ENCODE measurements at regions not wholly inside any gene's neighbourhood (a gene's known extent, or its start where the extent isn't known, plus 50 kb on each side); places are given as distances from the start of the nearest gene placed in this dataset.

DNA sequence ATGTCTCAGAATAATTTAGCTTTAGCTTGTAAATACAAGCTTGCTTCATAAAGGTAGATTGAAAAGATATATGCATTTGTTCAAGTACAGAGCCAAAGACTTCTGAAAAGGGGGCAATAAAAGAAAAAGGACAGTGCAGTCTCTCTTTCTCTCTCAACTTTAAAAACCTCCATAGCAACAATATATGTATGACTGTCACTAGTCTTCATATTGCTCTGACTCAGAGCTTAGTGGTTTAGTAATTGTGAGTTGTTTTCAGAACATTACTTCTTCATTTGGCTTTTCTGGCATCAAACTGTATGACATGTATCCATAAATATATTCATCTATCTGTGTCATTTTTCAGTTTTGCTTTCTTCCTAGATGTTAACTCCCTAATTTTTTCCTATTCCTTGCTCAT lies 194.6 kb upstream of the KIF2A start:
- TF ChIP-seq, protein P1, sequence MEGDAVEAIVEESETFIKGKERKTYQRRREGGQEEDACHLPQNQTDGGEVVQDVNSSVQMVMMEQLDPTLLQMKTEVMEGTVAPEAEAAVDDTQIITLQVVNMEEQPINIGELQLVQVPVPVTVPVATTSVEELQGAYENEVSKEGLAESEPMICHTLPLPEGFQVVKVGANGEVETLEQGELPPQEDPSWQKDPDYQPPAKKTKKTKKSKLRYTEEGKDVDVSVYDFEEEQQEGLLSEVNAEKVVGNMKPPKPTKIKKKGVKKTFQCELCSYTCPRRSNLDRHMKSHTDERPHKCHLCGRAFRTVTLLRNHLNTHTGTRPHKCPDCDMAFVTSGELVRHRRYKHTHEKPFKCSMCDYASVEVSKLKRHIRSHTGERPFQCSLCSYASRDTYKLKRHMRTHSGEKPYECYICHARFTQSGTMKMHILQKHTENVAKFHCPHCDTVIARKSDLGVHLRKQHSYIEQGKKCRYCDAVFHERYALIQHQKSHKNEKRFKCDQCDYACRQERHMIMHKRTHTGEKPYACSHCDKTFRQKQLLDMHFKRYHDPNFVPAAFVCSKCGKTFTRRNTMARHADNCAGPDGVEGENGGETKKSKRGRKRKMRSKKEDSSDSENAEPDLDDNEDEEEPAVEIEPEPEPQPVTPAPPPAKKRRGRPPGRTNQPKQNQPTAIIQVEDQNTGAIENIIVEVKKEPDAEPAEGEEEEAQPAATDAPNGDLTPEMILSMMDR (IDR thresholded peaks at IDR 0.05; ENCODE audit: control insufficient read depth, extremely low read depth, insufficient read depth) = no peak
- no peak overlapping the region for H3K4me3 ChIP-seq (ENCODE audit: low read depth, low read length)
- no peak for DNase-seq (ENCODE audit: low read depth)

DNA sequence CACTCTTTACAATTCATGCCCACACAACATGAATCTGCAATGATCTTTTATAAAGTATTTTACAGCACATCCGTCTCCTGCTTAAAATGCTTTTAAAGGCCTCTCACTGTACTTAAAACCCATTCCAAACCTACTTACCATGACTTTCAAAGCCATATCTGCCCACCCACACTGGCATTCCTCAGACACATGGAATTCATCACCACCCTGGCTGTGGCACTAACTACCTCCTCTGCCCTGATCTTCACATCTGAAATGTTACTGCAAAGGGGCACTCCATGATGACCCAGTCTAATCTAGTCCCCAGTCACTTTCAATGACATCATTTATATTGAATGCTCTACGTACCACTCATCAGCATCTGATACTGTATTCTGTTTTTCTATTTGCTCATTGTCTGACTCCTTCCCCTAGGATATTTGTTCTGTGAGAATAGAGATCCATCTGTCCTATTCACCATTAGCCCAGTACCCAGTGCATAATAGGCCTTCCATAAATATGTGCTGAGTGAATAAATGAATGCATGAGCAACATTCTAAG lies 193.2 kb upstream of the KIF2A start:
- TF ChIP-seq, protein P1 (IDR thresholded peaks at IDR 0.05; ENCODE audit: control insufficient read depth, extremely low read depth, insufficient read depth) = no peak
- no peak for DNase-seq (ENCODE audit: low read depth)
- no peak overlapping the region for H3K4me3 ChIP-seq (ENCODE audit: low read depth, low read length)

DNA sequence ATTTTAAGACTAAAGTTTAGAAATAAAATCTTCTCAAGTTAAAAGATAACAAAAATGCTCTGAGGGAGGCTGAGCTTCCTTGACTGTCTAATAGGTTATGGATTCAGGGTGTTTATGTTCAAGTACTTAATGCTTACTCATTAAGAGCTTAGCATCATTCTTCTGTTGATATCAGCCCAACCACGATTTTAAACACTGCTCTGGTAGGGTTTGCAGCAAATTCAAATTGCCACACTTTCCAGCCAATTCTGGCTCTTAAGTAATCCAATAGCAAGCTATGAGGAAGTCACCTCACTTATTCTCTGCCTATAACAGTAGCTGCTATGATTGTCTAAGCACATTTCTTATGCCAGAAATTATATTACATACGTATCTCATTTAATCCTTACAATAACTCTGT lies 191.0 kb upstream of the KIF2A start:
- no peak for DNase-seq (ENCODE audit: low read depth)
- TF ChIP-seq, protein P1 (IDR thresholded peaks at IDR 0.05; ENCODE audit: control insufficient read depth, extremely low read depth, insufficient read depth) = no peak
- no peak overlapping the region for H3K4me3 ChIP-seq (ENCODE audit: low read depth, low read length)

GRCh38 chr5:62124266-62124665 lies 181.7 kb upstream of the KIF2A start:
- DNase-seq (ENCODE audit: low read depth) = no peak
- H3K4me3 ChIP-seq (ENCODE audit: low read depth, low read length) = no peak overlapping the region
- TF ChIP-seq, protein P1 (IDR thresholded peaks at IDR 0.05; ENCODE audit: control insufficient read depth, extremely low read depth, insufficient read depth) = no peak

GRCh38 chr5:62126090-62126489 lies 179.9 kb upstream of the KIF2A start:
- DNase-seq (ENCODE audit: low read depth) = no peak
- no peak overlapping the region for H3K4me3 ChIP-seq (ENCODE audit: low read depth, low read length)
- TF ChIP-seq, protein P1 (IDR thresholded peaks at IDR 0.05; ENCODE audit: control insufficient read depth, extremely low read depth, insufficient read depth) = no peak

DNA sequence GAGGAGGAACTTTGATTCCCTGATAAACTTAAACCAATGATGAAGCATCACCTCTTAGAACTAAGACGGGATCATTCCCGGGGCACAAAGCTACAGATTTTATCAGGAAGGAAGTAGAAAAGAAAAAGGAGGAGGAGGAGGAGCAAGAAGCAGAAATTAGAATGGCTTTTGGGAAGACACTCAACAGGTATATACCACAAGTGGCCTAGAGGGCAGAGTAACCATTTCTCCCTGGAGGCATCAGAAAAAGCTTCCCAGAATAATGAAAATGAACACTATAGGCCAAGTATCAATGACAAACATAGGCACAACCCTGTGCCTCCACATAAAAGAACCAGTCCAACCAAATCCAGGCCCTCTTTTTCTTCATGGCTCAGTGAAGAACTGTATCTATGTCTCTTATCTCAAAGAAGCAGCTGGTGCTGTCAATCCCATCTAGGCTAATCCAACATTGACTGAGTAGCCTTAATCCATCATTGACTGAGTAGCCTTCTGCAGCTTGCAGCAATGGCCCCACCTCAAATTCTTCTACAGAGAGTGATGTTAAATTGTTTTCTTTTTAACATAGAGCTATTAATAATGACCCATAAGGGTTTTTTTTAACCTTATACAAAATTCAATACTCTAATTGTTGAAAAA lies 178.8 kb upstream of the KIF2A start:
- no peak for DNase-seq (ENCODE audit: low read depth)
- H3K4me3 ChIP-seq (ENCODE audit: low read depth, low read length) = no peak overlapping the region
- TF ChIP-seq, protein P1 (IDR thresholded peaks at IDR 0.05; ENCODE audit: control insufficient read depth, extremely low read depth, insufficient read depth) = no peak

DNA sequence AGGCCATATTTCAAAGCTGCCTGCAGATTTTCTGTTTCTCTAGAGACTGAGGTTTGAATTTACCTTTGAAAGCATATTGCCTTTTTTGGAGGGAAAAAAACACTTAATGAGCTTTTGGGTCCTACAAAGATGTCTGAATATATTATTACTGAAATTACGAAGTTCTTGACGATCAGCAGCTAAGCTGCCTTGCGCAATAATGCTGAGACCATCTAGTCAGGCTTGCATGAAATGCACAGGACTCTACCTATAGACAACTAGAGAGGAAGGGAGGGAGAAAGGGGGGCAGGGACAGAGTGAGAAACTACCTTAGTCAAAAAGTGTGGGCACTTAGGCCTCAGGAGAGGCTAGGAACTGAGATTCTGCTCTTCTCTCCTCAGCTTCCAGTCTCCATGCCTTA lies 175.9 kb upstream of the KIF2A start:
- DNase-seq (ENCODE audit: low read depth) = no peak
- TF ChIP-seq, protein P1 (IDR thresholded peaks at IDR 0.05; ENCODE audit: control insufficient read depth, extremely low read depth, insufficient read depth) = no peak
- H3K4me3 ChIP-seq (ENCODE audit: low read depth, low read length) = no peak overlapping the region

Data from LNCaP clone FGC (cell line).